Activated naive CD4-positive, alpha-beta T cell treated with anti-CD3 and anti-CD28 coated beads, Interleukin-2, amount 10 ng/mL, durations not matched to agents 7 days and 5 days (primary cell): ENCODE measurements at regions not wholly inside any gene's neighbourhood (a gene's known extent, or its start where the extent isn't known, plus 50 kb on each side); places are given as distances from the start of the nearest gene placed in this dataset.
A peak's percentile ranks its signal among the peaks of the same experiment; 100 is the strongest.

Experiments
- CTCF ChIA-PET: fragments of 350-600 bp; sonication (Branson Sonifier 250); formaldehyde crosslinking; loops from one replicate; lab custom pipeline; 2021; ENCODE audit warnings: antibody characterized with exemption; lab: Charles Lee
- DNase-seq: peaks from one replicate; pipeline ENCODE4 v3.0.0-alpha.2; 2020
- H3K27ac Mint-ChIP-seq: one replicate; pipeline ENCODE4 v1.8.0; 2021; ENCODE audit warnings: mild to moderate bottlenecking, moderate library complexity, mixed read lengths
- H3K27me3 Mint-ChIP-seq: one replicate; pipeline ENCODE4 v1.8.0; 2021; ENCODE audit warnings: mild to moderate bottlenecking, mixed read lengths
- H3K36me3 Mint-ChIP-seq: one replicate; pipeline ENCODE4 v1.8.0; 2021; ENCODE audit warnings: mixed read lengths
- H3K4me1 Mint-ChIP-seq: one replicate; pipeline ENCODE4 v1.8.0; 2021; ENCODE audit warnings: mixed read lengths
- H3K4me3 Mint-ChIP-seq: one replicate; pipeline ENCODE4 v1.8.0; 2021; ENCODE audit warnings: mild to moderate bottlenecking, moderate library complexity, mixed read lengths
- H3K9me3 Mint-ChIP-seq: one replicate; pipeline ENCODE4 v1.8.0; 2021; ENCODE audit warnings: mixed read lengths

DNA sequence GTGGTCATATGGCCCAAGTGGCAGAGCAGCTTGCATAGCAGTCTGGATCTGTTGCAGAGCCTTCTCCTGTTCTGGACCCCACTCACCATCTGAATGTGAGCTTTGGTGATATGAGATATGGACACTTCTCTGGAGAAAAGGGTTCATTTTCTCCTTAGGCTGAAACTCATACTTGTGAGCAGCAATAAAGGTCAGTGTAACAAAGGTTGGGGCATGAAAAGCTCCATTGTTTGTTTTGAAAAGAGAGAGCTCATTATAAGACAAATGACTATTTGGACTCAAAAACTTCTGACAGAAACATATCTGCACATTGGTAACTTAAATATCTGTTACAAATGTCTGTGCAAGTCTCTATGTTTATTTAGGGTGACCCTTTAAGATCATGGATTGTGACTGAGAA lies 517.3 kb downstream of the MFSD1 start:
- Mint-ChIP-seq H3K27me3 (no peaks in the 10 kb centered on the region), H3K9me3 (peaks cover 3% of the 10 kb centered on the region), H3K4me1 (no peaks in the 10 kb centered on the region), H3K4me3 (no peak overlapping the region), H3K36me3 (no peaks in the 10 kb centered on the region), H3K27ac (no peak overlapping the region)
- CTCF ChIA-PET = no interaction called here
- no peak for DNase-seq

DNA sequence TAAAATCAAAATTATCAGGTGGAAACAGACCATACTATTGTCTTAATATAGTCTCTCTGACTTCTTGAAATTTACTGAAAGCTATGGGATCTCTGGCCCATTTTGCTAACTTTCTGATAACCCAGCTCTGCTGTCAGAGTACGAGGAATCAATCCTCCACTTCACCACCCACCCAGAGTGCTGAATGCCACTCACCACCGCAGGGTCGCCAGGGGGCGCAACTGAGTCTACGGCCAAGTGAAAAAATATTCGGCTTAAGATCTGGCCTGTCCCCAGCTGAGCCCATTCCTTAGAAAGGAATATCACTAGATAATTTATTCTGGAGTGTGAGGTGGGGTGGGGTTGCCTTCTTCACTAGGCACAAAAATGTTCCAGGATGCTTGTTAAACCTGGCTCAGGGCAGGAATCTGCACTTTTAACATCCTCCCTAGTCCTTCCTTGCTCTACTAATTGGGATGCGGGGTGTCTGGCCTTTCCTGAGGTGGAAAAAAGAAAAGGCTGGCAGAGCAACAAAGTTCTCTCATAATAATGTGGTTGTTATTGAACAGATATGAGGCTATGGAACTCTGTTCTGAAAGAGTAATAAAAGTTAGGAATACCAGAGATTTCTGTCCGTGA lies 520.6 kb downstream of the MFSD1 start:
- H3K4me1 Mint-ChIP-seq = no peaks in the 10 kb centered on the region
- peak; percentile 32 for DNase-seq
- H3K27ac Mint-ChIP-seq = no peak overlapping the region
- CTCF ChIA-PET = interaction anchor here (1.0 to 1.5 kb wide), 4 partner anchors 412 to 486 kb away, joined by 3 to 6 read pairs (median 4); no protein-coding TSS in a partner anchor
- H3K36me3 Mint-ChIP-seq = no peaks in the 10 kb centered on the region
- no peak overlapping the region for H3K4me3 Mint-ChIP-seq
- no peaks in the 10 kb centered on the region for H3K9me3 Mint-ChIP-seq
- H3K27me3 Mint-ChIP-seq = no peaks in the 10 kb centered on the region

DNA sequence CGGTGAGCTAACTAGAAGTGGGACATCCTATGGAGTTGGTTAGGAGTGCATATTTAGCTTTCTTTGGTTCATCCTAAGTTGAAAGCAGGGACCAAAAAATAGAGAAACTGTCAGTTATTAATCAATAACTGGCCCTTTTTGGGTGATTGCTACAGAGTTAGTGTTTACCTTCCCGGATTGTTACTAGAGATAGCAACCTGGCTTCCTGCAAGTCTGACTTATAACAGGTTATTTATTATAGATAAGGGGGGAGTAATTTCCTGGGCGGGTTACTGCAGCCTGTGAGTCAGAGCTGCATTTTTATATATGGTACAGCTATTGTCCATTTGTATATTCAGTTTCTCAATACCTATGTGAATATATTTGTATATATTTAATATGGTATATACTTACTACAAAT lies 522.0 kb downstream of the MFSD1 start:
- CTCF ChIA-PET = interaction anchor here (1.0 kb wide), 1 partner anchor 477 kb away, joined by 3 read pairs; no protein-coding TSS in a partner anchor
- no peak overlapping the region for H3K27ac Mint-ChIP-seq
- H3K4me1 Mint-ChIP-seq = no peaks in the 10 kb centered on the region
- no peaks in the 10 kb centered on the region for H3K27me3 Mint-ChIP-seq
- no peaks in the 10 kb centered on the region for H3K36me3 Mint-ChIP-seq
- no peak for DNase-seq
- no peaks in the 10 kb centered on the region for H3K9me3 Mint-ChIP-seq
- H3K4me3 Mint-ChIP-seq = no peak overlapping the region

DNA sequence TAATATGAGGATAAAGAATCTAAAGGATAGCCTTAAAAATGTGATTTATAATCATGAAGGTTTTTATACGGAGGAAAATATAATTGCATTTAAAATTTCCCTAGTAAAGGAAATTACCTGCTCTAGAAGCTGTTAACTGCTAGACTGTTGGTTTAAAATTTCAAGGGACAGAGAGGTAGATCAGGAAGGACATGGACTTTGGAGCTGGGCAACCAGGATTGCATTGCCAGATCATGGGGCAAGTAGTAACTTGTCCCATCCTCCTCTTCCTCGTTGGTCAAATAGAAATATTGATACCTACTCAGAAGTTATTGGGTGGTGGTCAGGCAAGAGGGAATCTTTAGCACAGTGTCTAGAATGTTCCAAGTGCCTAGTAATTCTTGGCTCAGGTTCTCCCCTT lies 525.1 kb downstream of the MFSD1 start:
- Mint-ChIP-seq H3K36me3 (no peaks in the 10 kb centered on the region), H3K4me3 (no peak overlapping the region), H3K4me1 (no peaks in the 10 kb centered on the region), H3K27ac (no peak overlapping the region), H3K9me3 (no peaks in the 10 kb centered on the region), H3K27me3 (no peaks in the 10 kb centered on the region)
- no peak for DNase-seq
- CTCF ChIA-PET = interaction anchor here (0.6 kb wide), 1 partner anchor 201 kb away, joined by 3 read pairs; no protein-coding TSS in a partner anchor

DNA sequence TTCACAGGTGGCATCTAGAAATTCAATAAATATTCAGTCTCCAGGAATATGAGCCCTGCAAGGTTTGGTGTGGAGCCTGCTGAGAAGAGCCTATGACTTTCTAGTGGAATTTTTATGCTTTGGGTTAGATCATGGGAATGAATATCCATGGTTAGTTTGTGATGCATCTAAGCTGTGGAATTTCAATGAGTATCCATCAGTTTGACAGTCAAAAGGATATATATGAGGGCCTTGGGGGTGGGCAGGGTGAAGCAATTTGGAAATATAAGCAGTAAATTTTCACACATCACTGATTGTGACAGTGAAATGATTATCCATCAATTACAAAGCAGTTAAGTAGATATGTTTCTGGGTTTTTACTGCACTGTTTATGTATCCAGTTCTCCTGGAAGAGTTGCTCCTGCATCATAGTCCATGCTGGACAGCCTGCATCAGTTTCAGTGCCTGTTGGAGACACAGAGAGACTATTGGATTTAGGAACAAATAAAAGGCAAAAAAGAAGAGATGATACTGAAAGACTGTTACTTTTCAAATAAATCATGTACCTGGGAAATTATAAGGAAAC lies 530.8 kb downstream of the MFSD1 start:
- Mint-ChIP-seq H3K4me1 (no peaks in the 10 kb centered on the region), H3K4me3 (no peak overlapping the region), H3K9me3 (no peaks in the 10 kb centered on the region), H3K27me3 (no peaks in the 10 kb centered on the region), H3K36me3 (no peaks in the 10 kb centered on the region), H3K27ac (no peak overlapping the region)
- CTCF ChIA-PET = no interaction called here
- no peak for DNase-seq

DNA sequence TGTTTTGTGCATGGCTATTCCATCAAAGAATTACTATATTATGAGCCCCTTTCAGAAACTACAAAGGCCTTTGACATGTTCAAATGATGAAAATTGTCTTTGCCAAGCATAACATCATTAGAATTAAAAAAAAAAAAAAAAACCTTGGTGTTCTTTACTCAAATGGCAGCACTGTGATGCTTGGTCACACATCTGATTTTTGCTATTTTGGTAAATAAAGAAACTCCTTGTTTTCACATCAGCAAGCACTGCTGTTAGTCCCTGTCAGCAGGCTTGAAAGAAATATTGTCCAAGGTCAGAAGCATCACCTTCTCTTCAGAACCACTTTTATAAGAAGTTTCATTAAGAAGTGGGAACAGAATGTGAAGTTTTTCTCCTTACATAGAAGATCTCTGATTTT lies 537.3 kb downstream of the MFSD1 start:
- H3K36me3 Mint-ChIP-seq = no peaks in the 10 kb centered on the region
- no peak overlapping the region for H3K4me3 Mint-ChIP-seq
- DNase-seq = no peak
- no peaks in the 10 kb centered on the region for H3K27me3 Mint-ChIP-seq
- no peaks in the 10 kb centered on the region for H3K4me1 Mint-ChIP-seq
- CTCF ChIA-PET = no interaction called here
- H3K27ac Mint-ChIP-seq = no peak overlapping the region
- no peaks in the 10 kb centered on the region for H3K9me3 Mint-ChIP-seq

DNA sequence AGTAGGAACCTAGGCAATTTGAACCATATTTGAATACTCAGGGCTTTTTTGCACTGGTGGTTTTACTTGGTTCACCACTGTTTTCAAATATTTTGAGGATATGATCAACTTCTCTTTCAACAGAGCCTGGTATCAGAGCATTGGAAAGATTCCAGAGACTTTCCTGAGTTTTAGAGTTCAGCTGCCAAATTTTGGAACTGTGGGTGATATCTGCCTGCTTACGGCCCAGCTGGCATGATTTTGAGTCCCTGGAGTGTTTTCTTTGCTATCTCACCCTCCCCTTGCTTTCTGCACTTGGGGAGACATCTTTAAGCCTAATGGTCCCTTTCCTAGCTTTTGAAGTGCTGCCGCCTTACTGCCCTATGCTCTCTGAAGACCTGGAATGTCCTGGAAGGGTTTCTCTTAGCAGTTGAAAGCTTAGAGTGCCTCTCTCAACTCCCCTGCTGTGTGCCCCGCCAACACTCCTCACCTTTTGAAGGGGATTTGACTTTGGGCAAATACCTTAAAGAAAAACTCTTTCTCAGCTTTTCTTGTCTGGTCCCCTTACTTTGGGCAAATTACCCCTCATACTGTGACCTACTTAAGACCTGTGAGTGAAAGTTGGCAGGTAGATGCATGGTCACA lies 539.1 kb downstream of the MFSD1 start:
- Mint-ChIP-seq H3K9me3 (no peaks in the 10 kb centered on the region), H3K27ac (no peak overlapping the region), H3K36me3 (no peaks in the 10 kb centered on the region), H3K27me3 (no peaks in the 10 kb centered on the region), H3K4me1 (no peaks in the 10 kb centered on the region), H3K4me3 (no peak overlapping the region)
- CTCF ChIA-PET = interaction anchor here (0.6 kb wide), 1 partner anchor 119 kb away, joined by 3 read pairs; no protein-coding TSS in a partner anchor
- DNase-seq = no peak

DNA sequence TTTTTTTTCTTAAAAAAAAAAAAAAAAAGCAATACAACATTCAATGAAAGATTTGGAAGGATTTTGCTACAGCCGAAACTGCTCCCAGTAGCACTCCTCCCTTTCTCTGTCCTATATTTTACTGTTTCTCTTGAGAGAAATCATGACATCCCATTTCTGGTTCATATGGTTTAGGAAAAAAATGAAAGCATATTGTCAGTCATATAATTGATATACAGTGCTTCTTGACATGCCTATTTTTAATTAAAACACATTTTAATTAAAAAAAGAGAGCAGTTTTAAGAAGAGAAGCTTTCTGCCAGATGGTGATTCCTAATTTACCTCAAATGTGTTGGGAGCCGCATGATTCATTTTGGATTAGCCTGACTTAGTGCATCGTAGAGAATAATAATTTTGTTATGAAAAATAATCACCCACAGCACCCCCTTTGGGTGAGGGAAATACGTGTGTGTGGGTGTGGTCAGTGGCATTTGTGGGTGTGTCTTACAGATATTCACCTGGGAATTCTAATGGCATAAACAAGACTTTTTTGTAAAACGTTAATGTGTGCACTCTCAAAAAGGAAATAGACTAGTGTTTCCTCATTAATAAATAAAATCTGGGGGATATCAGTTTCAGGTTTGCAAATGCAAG lies 544.5 kb downstream of the MFSD1 start:
- H3K27me3 Mint-ChIP-seq = no peaks in the 10 kb centered on the region
- H3K4me3 Mint-ChIP-seq = no peak overlapping the region
- no peaks in the 10 kb centered on the region for H3K36me3 Mint-ChIP-seq
- no peaks in the 10 kb centered on the region for H3K4me1 Mint-ChIP-seq
- CTCF ChIA-PET = no interaction called here
- no peaks in the 10 kb centered on the region for H3K9me3 Mint-ChIP-seq
- H3K27ac Mint-ChIP-seq = no peak overlapping the region
- no peak for DNase-seq

DNA sequence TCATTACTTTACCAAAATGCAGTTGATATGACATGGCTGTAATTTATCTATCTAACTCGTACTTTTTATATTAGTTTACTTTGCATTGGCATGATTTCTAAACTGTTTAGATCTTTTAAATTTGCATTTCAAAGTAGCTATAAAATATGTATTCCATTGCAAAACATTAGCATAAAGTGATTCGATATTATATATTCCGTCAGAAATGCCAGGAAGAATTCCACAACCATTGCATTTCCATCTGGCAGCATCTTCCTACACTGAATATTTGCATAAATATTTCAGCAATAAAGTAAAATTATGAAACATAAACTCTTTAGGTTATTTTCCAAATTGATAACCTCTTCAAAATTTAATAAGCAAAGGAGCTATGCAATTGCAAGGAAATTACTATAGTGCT lies 546.6 kb downstream of the MFSD1 start:
- no peaks in the 10 kb centered on the region for H3K36me3 Mint-ChIP-seq
- no peak for DNase-seq
- H3K9me3 Mint-ChIP-seq = no peaks in the 10 kb centered on the region
- CTCF ChIA-PET = interaction anchor here (0.7 kb wide), 1 partner anchor 322 kb away, joined by 3 read pairs; no protein-coding TSS in a partner anchor
- no peaks in the 10 kb centered on the region for H3K27me3 Mint-ChIP-seq
- H3K4me1 Mint-ChIP-seq = no peaks in the 10 kb centered on the region
- H3K27ac Mint-ChIP-seq = no peak overlapping the region
- no peak overlapping the region for H3K4me3 Mint-ChIP-seq

DNA sequence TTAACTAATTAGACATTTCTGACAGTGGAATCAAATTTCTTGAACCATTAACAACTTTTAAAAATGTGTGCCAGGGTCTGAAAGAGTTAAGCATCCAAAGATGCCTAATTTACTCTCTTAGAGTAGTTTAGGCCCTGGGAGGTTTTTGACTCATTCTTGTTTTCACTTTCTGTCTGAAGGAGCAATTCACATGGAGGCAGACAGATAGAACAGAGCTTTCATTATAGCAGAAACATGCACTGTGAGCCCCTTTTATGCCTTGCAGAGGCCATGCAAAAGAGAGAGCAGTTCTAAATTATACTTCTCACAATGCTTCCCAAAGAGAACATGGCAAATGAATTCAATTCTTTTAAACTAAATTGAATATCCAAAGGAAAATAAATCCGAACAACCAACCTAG lies 554.8 kb downstream of the MFSD1 start:
- Mint-ChIP-seq H3K4me1 (no peaks in the 10 kb centered on the region), H3K36me3 (no peaks in the 10 kb centered on the region), H3K9me3 (peaks cover 2% of the 10 kb centered on the region), H3K27ac (no peak overlapping the region), H3K4me3 (no peak overlapping the region), H3K27me3 (no peaks in the 10 kb centered on the region)
- CTCF ChIA-PET = no interaction called here
- no peak for DNase-seq

DNA sequence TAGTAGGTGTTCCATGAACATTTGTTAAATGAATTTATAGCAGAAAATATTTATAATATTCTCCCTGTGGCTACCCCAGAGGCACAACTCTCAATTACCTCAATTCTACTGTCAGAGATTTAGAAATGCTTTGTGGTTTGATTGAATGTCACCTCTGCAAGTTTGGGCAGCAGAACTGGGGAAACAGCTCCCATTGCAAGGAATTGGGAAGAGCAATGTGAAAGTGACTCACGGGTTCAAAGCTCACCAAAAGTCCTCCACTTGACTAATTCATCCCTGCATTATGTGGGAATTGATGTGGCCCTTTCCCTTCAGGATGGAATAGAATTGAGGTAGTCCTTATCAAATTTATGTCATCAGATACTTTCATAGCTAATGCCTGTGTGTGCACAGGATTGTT lies 562.7 kb downstream of the MFSD1 start:
- Mint-ChIP-seq H3K36me3 (no peaks in the 10 kb centered on the region), H3K27ac (no peak overlapping the region), H3K9me3 (peaks cover 2% of the 10 kb centered on the region), H3K4me3 (no peak overlapping the region), H3K27me3 (no peaks in the 10 kb centered on the region), H3K4me1 (no peaks in the 10 kb centered on the region)
- CTCF ChIA-PET = no interaction called here
- DNase-seq = no peak

DNA sequence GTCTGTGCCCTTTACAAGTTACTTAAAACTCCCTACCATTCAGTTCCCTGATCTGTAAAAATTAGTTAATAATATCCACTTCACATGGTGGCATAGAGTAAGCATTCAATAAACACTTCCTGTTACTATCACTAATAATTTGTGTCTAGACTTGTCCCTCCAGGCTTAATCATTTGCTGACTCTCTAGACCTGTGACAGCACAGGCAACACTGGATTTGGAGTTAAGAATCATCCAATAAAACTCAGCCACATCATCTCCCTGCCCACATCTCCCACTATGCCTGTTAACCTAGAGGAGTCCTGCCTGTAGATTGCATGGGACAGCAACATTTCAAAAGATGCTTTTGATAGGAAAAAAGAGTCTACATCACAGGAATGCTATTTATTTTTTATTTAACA lies 564.6 kb downstream of the MFSD1 start:
- no peaks in the 10 kb centered on the region for H3K27me3 Mint-ChIP-seq
- no peaks in the 10 kb centered on the region for H3K36me3 Mint-ChIP-seq
- H3K4me3 Mint-ChIP-seq = no peak overlapping the region
- no peaks in the 10 kb centered on the region for H3K4me1 Mint-ChIP-seq
- peaks cover 2% of the 10 kb centered on the region for H3K9me3 Mint-ChIP-seq
- H3K27ac Mint-ChIP-seq = no peak overlapping the region
- CTCF ChIA-PET = no interaction called here
- no peak for DNase-seq

DNA sequence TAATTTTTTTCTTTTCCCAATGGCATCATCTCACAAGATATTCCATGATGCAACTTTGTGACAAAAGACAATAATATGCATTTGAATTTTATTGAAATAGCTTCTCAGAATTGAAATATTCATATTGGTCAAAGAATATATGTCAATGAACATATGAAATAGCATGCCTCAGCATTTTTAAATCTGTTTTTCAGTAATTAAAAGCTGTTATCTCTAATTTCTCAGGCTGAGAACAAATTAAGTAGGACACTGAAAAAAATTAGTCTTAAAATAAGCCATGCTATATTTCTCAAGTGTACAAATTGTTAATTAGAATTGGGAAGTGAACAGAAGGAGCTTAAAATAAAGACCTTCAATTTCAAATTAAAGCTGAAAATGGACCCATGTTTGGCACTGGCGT lies 570.1 kb downstream of the MFSD1 start:
- no peaks in the 10 kb centered on the region for H3K27me3 Mint-ChIP-seq
- H3K9me3 Mint-ChIP-seq = no peaks in the 10 kb centered on the region
- CTCF ChIA-PET = no interaction called here
- no peak overlapping the region for H3K4me3 Mint-ChIP-seq
- H3K36me3 Mint-ChIP-seq = no peaks in the 10 kb centered on the region
- no peaks in the 10 kb centered on the region for H3K4me1 Mint-ChIP-seq
- no peak for DNase-seq
- H3K27ac Mint-ChIP-seq = no peak overlapping the region

DNA sequence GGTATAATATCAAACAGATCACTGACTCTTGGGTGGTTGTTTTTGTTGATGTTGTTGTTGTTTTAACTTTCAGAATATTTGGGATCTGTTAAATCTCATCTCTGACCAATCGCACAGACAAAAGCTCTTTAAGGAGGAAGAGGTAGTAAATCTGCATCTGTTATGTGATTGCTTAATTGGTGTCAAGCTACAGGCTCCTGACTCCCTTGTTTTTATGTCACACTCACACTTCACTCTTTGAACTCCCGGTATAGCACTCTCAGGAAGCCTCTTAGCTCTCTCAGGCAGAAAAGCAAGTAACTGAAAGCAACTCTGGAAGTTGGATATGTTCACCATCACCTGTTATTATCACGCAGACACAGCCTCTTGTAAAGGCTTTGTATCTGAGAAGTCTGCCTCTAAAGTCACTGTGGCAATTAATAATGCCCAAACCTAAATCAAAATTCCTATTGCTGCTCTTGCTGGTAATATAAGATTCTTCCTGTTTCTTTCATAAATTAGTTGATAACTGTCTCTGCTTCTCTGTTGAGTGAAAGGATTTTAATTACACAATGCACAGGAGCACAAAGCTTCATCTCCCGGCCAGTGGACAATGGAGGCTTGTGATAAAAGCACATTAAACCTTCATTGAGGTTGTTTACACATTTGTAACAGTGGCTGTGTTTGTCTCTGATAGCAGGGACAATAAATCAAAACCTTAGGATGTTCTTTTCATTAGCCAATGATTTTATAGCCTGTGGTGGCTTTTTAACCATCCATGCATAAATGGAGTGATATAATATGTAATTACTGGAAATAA lies 576.7 kb downstream of the MFSD1 start:
- H3K4me1 Mint-ChIP-seq = no peaks in the 10 kb centered on the region
- CTCF ChIA-PET = interaction anchor here (0.5 kb wide), 1 partner anchor 228 kb away, joined by 4 read pairs; no protein-coding TSS in a partner anchor

More for the DNA sequence above, 576.7 kb downstream of the MFSD1 start:
- Mint-ChIP-seq H3K27ac (no peak overlapping the region), H3K9me3 (no peaks in the 10 kb centered on the region), H3K4me3 (no peak overlapping the region), H3K27me3 (no peaks in the 10 kb centered on the region), H3K36me3 (no peaks in the 10 kb centered on the region)
- DNase-seq = no peak
